ENCODE measurements at regions not wholly inside any gene's neighbourhood (a gene's known extent, or its start where the extent isn't known, plus 50 kb on each side); places are given as distances from the start of the nearest gene placed in this dataset.
"Not testable (repeated sequence)": the region's sequence is repeated elsewhere in the genome, so short reads cannot be mapped to it uniquely, and the experiment has no call there.

- not testable (repeated sequence) for DNase-seq (ENCODE audit: low read depth)
These were observed 50.5 kb upstream of the MED13L start for GRCh38 chr12:116327992-116328391.

- DNase-seq (ENCODE audit: low read depth) = no peak
These were observed 54.4 kb upstream of the MED13L start for GRCh38 chr12:116331876-116332275.

DNA sequence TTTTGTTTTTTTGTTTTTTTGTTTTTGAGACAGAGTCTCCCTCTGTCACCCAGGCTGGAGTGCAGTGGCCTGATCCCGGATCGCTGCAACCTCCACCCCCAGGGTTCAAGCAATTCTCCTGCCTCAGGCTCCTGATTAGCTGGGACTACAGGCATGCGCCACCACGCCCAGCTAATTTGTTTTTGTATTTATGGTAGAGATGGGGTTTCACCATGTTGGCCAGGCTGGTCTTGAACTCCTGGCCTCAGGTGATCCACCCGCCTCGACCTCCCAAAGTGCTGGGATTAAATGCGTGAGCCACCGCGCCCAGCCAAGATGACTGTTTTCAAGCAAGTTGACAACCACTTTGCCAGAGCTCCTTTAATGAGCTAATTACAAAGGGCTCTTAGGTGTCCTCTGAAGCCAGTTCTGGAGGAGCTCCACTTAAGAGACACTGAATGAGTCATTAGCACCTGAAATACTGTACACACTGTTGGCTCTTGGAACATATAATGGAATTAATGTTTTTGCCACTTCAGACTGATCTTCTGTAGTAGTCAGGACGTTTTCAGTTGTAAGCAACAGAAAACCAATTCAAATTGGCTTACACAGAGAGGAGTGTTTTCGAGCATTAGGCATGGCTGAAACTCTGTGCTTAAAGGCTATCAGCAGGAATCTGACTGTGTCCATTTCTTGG is 55.4 kb upstream of the MED13L start:
- no peak for DNase-seq (ENCODE audit: low read depth)

GRCh38 chr12:116333402-116333801 is 55.9 kb upstream of the MED13L start:
- DNase-seq (ENCODE audit: low read depth) = no peak

- no peak for DNase-seq (ENCODE audit: low read depth)
These were observed 59.1 kb upstream of the MED13L start for GRCh38 chr12:116336542-116337065.

DNA sequence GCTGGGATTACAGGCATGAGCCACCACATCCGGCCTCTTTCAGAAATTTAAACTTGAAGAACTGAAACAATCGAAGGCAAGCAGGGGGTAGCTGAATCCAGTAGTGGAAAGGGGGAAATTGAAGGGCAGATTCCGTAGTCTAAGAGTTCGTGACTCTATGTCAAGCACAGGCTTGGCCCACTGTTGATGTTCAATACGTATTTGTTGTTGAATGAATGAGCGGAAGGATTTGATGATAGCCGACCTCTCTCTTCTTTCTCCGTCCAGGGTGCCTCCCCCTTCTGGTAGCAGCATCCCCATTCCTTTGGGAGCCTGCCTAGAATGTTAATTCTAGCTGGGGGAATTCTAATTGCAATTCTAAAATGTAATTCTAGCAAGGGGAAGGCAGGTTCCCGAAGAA is 59.8 kb upstream of the MED13L start:
- DNase-seq (ENCODE audit: low read depth) = no peak

DNA sequence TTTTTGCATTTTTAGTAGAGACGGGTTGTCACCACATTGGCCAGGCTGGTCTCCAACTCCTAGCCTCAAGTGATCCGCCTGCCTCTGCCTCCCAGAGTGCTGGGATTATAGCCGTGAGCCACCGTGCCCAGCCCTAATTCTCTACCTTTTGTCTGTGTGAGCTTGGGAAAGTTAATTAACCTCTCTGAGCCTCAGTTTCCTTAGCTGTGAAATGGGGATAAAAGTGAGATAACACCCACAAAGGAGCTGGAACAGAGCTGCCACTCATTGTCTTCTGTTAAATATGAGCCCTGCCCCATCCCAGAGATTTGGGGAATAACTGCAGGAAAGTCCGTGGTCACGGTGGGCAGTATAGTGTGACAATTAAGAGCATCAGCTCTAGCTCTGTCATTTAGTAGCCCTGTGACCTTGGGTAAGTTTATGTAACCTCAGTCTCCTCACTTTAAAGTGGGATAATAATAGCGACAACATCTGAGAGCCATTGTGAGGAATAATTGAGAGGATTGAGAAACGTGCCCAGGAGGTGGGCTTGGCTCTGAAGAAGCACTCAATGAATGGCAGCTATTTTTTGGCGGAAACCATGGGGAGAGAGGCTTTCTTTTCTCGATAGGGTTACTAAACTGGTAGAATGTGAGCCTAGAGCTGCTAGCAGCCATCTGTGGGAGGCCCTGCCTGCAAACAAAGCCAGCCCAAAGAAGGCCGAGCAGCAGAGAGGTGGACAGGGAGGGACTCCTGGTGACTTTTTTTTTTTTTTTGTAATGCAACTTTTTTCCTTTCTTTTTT is 60.8 kb upstream of the MED13L start:
- DNase-seq (ENCODE audit: low read depth) = no peak

GRCh38 chr12:116339062-116339461 is 61.6 kb upstream of the MED13L start:
- no peak for DNase-seq (ENCODE audit: low read depth)

- DNase-seq (ENCODE audit: low read depth) = no peak
These were observed 62.4 kb upstream of the MED13L start for GRCh38 chr12:116339800-116340371.

GRCh38 chr12:116343331-116343884 is 65.9 kb upstream of the MED13L start:
- DNase-seq (ENCODE audit: low read depth) = no peak

DNA sequence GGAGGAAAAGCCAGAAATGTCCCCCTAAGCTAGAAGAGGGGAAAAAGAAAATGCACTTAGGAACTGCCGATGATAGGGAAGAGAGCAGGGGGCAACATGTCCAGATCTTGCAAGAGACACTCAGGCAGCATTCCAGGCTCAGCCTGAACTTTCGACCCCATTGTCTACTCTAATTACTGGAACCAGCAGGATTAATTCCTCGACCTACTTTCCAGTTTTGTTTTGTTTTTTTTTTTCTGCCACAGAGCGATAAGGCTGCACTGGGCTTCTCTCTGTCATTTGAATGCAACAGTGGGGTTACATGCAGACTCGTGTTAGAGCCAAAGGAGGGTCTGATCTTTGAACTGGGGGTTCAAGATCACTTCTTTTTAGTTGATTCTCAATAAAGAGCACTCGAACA is 68.7 kb upstream of the MED13L start:
- no peak for DNase-seq (ENCODE audit: low read depth)

GRCh38 chr12:116346741-116347140 is 69.2 kb upstream of the MED13L start:
- no peak for DNase-seq (ENCODE audit: low read depth)

DNA sequence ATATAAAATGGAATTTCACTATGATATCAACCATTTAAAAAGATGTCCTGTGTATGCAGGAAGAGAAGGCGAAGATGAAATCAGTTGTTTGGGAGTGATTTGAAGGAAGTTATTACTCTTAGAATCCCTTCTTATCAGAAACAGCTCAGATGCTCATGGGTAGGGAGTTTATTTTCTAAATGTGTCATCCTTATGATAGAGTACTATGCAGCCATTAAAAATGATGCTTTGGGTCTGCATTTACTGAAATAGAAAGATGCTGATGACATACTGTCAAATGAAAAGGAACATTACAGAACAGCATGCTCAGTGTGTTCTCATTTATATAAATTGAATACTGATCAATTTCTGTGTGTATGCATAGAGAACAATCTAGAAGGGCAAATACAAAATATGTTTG is 69.8 kb upstream of the MED13L start:
- no peak for DNase-seq (ENCODE audit: low read depth)

DNA sequence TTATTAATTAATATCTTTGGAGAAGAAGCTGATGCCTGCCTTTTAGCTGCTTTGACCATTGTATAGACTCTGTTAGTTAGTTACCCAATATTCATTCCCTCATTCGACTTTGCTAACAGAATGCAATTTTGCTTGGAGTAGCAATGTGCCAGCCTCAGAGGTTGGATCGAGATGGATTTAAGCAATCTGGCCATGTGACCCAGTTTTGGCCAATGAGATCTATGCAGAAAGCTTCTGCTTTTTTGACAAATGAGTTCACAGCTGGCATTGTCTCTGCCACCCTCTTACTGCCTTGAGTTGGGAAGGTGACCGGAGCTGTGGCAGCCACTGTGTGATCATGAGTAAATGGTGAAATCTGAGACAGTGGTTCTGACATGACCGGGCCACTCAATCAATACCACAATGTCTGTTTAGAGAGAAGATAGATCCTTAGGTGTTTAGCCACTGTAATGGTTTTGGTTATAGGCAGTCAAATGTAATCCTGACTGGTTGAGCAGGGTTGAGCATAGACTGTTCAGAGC is 74.9 kb upstream of the MED13L start:
- no peak for DNase-seq (ENCODE audit: low read depth)

DNA sequence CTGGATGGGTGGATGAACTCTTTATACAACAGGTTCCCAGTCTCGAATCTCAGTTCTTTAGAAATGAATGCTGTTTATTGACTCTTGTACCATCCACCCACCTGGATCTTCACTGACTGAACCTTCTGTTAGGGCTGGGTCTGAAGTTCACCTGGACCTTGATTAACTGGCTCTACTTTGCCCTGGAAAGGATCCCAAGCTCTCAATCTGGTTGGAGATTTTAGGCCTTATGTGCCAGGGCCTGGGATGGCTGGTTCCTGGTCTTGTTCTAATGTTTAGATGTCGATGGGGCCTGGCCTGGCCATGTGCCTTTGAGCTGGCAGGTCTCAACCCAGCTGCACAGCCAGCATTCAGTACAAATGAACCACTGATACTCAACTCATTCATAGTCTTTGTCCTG is 76.5 kb upstream of the MED13L start:
- DNase-seq (ENCODE audit: low read depth) = no peak

DNA sequence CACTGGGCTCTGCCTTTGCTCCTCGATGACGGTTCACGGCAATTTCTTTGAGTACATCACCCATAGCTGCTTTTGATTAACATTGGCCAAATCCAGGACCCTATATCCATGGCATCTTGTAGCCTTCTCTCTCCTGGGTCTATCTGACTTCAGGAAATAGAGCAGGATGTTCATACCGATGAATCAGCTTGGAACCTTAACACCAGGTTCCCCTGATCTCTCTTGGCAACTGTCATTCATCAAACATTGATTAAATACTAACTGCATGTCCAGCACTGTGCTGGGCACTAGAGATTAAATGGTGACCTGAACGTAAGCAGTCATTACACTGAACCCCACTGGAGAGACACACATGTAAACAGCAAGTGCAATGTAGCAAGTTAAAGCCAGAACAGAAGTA is 77.0 kb upstream of the MED13L start:
- DNase-seq (ENCODE audit: low read depth) = no peak

GRCh38 chr12:116354950-116355783 is 77.7 kb upstream of the MED13L start:
- DNase-seq (ENCODE audit: low read depth) = no peak

GRCh38 chr12:116358536-116358892 is 81.0 kb upstream of the MED13L start:
- no peak for DNase-seq (ENCODE audit: low read depth)

- DNase-seq (ENCODE audit: low read depth) = peak; percentile 43
These were observed 81.6 kb upstream of the MED13L start for GRCh38 chr12:116358893-116359761.

DNA sequence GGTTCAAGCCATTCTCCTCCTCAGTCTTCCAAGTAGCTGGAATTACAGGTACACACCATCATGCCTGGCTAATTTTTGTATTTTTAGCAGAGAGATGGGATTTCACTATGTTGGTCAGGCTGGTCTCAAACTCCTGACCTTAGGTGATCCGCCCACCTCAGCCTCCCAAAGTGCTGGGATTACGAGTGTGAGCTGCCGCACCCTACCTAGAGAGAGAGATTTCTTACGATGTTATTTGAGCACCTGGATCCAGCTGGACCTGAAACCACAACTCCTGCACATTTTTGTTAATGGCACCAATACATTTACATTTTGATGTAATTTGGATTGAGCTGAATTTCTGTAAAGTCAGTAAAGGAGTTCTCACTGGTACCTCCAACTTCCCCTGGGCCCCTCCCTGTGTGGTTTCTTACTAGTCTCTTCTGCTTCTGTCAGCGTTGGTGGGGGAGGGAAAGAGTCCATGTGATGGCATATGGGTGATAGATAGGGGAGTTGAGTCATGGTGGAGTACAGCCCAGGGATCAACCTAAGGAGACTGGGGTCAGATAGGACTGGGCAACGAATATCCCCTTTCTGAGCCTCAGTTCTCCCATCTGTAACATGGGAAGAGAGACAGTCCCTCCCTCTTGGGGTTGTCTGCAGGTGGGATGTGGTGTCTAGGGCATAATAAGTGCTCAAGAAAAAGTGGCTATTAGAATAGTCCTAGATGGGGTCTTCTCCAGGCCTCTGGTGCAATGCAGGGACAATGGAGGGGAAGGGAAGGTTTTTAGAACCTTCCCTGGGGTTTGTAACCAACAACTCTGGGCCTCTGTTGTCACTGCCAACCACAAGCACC is 83.3 kb upstream of the MED13L start:
- no peak for DNase-seq (ENCODE audit: low read depth)

Data from stimulated activated CD8-positive, alpha-beta memory T cell treated with anti-CD3 and anti-CD28 coated beads, Interleukin-12 subunit alpha, Interleukin-12 subunit beta, amount 100 ng/mL, for 1 hour (primary cell).